ENCODE measurements at regions not wholly inside any gene's neighbourhood (a gene's known extent, or its start where the extent isn't known, plus 50 kb on each side); places are given as distances from the start of the nearest gene placed in this dataset.
A peak's percentile ranks its signal among the peaks of the same experiment; 100 is the strongest.

- H3F3A ChIP-seq (ENCODE audit: insufficient read depth) = no peaks in the 10 kb centered on the region
- no peaks in the 10 kb centered on the region for H3K36me3 ChIP-seq (ENCODE audit: low read depth)
- H2AFZ ChIP-seq = no peak overlapping the region
- H3K4me3 ChIP-seq = no peak overlapping the region
- no peaks in the 10 kb centered on the region for H4K20me1 ChIP-seq (ENCODE audit: insufficient read depth)
- no peak for TF ChIP-seq EZH2phosphoT487 (IDR thresholded peaks at IDR 0.05; ENCODE audit: insufficient read depth, low read depth)
- H3K79me2 ChIP-seq (ENCODE audit: insufficient read depth) = no peaks in the 10 kb centered on the region
- peaks cover 63% of the 10 kb centered on the region for H3K27me3 ChIP-seq (replicated peaks; ENCODE audit: insufficient read depth)
- no peak overlapping the region for H3K9ac ChIP-seq
- DNase-seq = no peak
- no peaks in the 10 kb centered on the region for H3K9me2 ChIP-seq (ENCODE audit: insufficient read depth)
- H3K4me2 ChIP-seq (ENCODE audit: unreplicated experiment) = no peak overlapping the region
- no peak overlapping the region for H3K27ac ChIP-seq
- WGBS, 2 experiments (ENCODE audit: low coverage in 1 of 2, low lambda C conversion rate in 2 of 2, missing lambda C conversion rate in 2 of 2) = 64 to 85% methylated on average over 1 of the region's 1 CpG
- no peaks in the 10 kb centered on the region for H3K9me3 ChIP-seq (ENCODE audit: low read depth)
- in situ Hi-C loops (cut with MboI) = loop anchor here (10.0 to 25.0 kb wide), 2 partner anchors 197 to 399 kb away; no protein-coding TSS in a partner anchor
- no peaks in the 10 kb centered on the region for H3K4me1 ChIP-seq (ENCODE audit: insufficient read depth)
Observed at GRCh38 chr5:171637811-171638210, 147.8 kb upstream of the SMIM23 start.

- Histone ChIP-seq H3K9me3 (ENCODE audit: low read depth) (no peaks in the 10 kb centered on the region), H3F3A (ENCODE audit: insufficient read depth) (no peaks in the 10 kb centered on the region), H4K20me1 (ENCODE audit: insufficient read depth) (no peaks in the 10 kb centered on the region), H2AFZ (no peak overlapping the region), H3K4me2 (ENCODE audit: unreplicated experiment) (no peak overlapping the region), H3K36me3 (ENCODE audit: low read depth) (no peaks in the 10 kb centered on the region), H3K9ac (no peak overlapping the region), H3K27me3 (replicated peaks; ENCODE audit: insufficient read depth) (peaks cover 63% of the 10 kb centered on the region), H3K4me1 (ENCODE audit: insufficient read depth) (no peaks in the 10 kb centered on the region), H3K27ac (no peak overlapping the region), H3K4me3 (no peak overlapping the region), H3K9me2 (ENCODE audit: insufficient read depth) (no peaks in the 10 kb centered on the region), H3K79me2 (ENCODE audit: insufficient read depth) (no peaks in the 10 kb centered on the region)
- in situ Hi-C loops (cut with MboI) = loop anchor here (10.0 to 25.0 kb wide), 2 partner anchors 196 to 398 kb away; no protein-coding TSS in a partner anchor
- no peak for DNase-seq
- WGBS, 2 experiments (ENCODE audit: low coverage in 1 of 2, low lambda C conversion rate in 2 of 2, missing lambda C conversion rate in 2 of 2) = 29 to 37% methylated on average over 4 of the region's 4 CpGs
- TF ChIP-seq EZH2phosphoT487 (IDR thresholded peaks at IDR 0.05; ENCODE audit: insufficient read depth, low read depth) (no peak), EZH2 (IDR thresholded peaks at IDR 0.05; ENCODE audit: insufficient read depth, poor library complexity, severe bottlenecking) (no peak)
Observed at GRCh38 chr5:171639205-171639621, 146.4 kb upstream of the SMIM23 start.

- Histone ChIP-seq H3K4me1 (ENCODE audit: insufficient read depth) (no peaks in the 10 kb centered on the region), H3K4me2 (ENCODE audit: unreplicated experiment) (no peak overlapping the region), H3K9me3 (ENCODE audit: low read depth) (no peaks in the 10 kb centered on the region), H3K4me3 (no peak overlapping the region), H3K36me3 (ENCODE audit: low read depth) (no peaks in the 10 kb centered on the region), H3K27me3 (replicated peaks; ENCODE audit: insufficient read depth) (peaks cover 61% of the 10 kb centered on the region), H3K79me2 (ENCODE audit: insufficient read depth) (no peaks in the 10 kb centered on the region), H2AFZ (no peak overlapping the region), H3K9ac (no peak overlapping the region), H3K9me2 (ENCODE audit: insufficient read depth) (no peaks in the 10 kb centered on the region), H3K27ac (no peak overlapping the region), H3F3A (ENCODE audit: insufficient read depth) (no peaks in the 10 kb centered on the region), H4K20me1 (ENCODE audit: insufficient read depth) (no peaks in the 10 kb centered on the region)
- TF ChIP-seq EZH2phosphoT487 (IDR thresholded peaks at IDR 0.05; ENCODE audit: insufficient read depth, low read depth) (no peak), EZH2 (IDR thresholded peaks at IDR 0.05; ENCODE audit: insufficient read depth, poor library complexity, severe bottlenecking) (no peak)
- whole genome bisulfite sequencing, 2 experiments (ENCODE audit: low coverage in 1 of 2, low lambda C conversion rate in 2 of 2, missing lambda C conversion rate in 2 of 2) = 22 to 30% methylated on average over 4 of the region's 4 CpGs
- DNase-seq = peak; percentile 14
- in situ Hi-C loops (cut with MboI) = loop anchor here (10.0 to 25.0 kb wide), 2 partner anchors 195 to 397 kb away; no protein-coding TSS in a partner anchor
Observed at GRCh38 chr5:171639966-171640365, 145.7 kb upstream of the SMIM23 start.

- no peaks in the 10 kb centered on the region for H3K79me2 ChIP-seq (ENCODE audit: insufficient read depth)
- TF ChIP-seq EZH2 (IDR thresholded peaks at IDR 0.05; ENCODE audit: insufficient read depth, poor library complexity, severe bottlenecking) = no peak
- TF ChIP-seq EZH2phosphoT487 (IDR thresholded peaks at IDR 0.05; ENCODE audit: insufficient read depth, low read depth) = no peak
- 8 to 11% methylated on average over 3 of the region's 3 CpGs for WGBS, 2 experiments (ENCODE audit: low coverage in 1 of 2, low lambda C conversion rate in 2 of 2, missing lambda C conversion rate in 2 of 2)
- no peak for DNase-seq
- H3F3A ChIP-seq (ENCODE audit: insufficient read depth) = no peaks in the 10 kb centered on the region
- no peaks in the 10 kb centered on the region for H3K9me3 ChIP-seq (ENCODE audit: low read depth)
- H3K27ac ChIP-seq = no peak overlapping the region
- H3K4me2 ChIP-seq (ENCODE audit: unreplicated experiment) = no peak overlapping the region
- H4K20me1 ChIP-seq (ENCODE audit: insufficient read depth) = no peaks in the 10 kb centered on the region
- peaks cover 61% of the 10 kb centered on the region for H3K27me3 ChIP-seq (replicated peaks; ENCODE audit: insufficient read depth)
- in situ Hi-C loops (cut with MboI) = loop anchor here (25.0 kb wide), 1 partner anchor 397 kb away; no protein-coding TSS in a partner anchor
- no peak overlapping the region for H3K9ac ChIP-seq
- H2AFZ ChIP-seq = no peak overlapping the region
- no peak overlapping the region for H3K4me3 ChIP-seq
- H3K36me3 ChIP-seq (ENCODE audit: low read depth) = no peaks in the 10 kb centered on the region
- no peaks in the 10 kb centered on the region for H3K9me2 ChIP-seq (ENCODE audit: insufficient read depth)
- no peaks in the 10 kb centered on the region for H3K4me1 ChIP-seq (ENCODE audit: insufficient read depth)
Observed at GRCh38 chr5:171640480-171640879, 145.1 kb upstream of the SMIM23 start.

GRCh38 chr5:171641891-171642290, 143.7 kb upstream of the SMIM23 start:
- Histone ChIP-seq H2AFZ (no peak overlapping the region), H3F3A (ENCODE audit: insufficient read depth) (no peaks in the 10 kb centered on the region), H3K27ac (no peak overlapping the region), H3K36me3 (ENCODE audit: low read depth) (no peaks in the 10 kb centered on the region), H3K4me2 (ENCODE audit: unreplicated experiment) (no peak overlapping the region), H3K4me3 (no peak overlapping the region), H4K20me1 (ENCODE audit: insufficient read depth) (no peaks in the 10 kb centered on the region), H3K27me3 (replicated peaks; ENCODE audit: insufficient read depth) (peaks cover 55% of the 10 kb centered on the region), H3K79me2 (ENCODE audit: insufficient read depth) (no peaks in the 10 kb centered on the region), H3K9me2 (ENCODE audit: insufficient read depth) (no peaks in the 10 kb centered on the region), H3K4me1 (ENCODE audit: insufficient read depth) (no peaks in the 10 kb centered on the region), H3K9ac (no peak overlapping the region), H3K9me3 (ENCODE audit: low read depth) (no peaks in the 10 kb centered on the region)
- no peak for DNase-seq
- no peak for TF ChIP-seq EZH2 (IDR thresholded peaks at IDR 0.05; ENCODE audit: insufficient read depth, poor library complexity, severe bottlenecking)
- TF ChIP-seq EZH2phosphoT487 (IDR thresholded peaks at IDR 0.05; ENCODE audit: insufficient read depth, low read depth) = no peak
- in situ Hi-C loops (cut with MboI) = loop anchor here (25.0 kb wide), 1 partner anchor 395 kb away; no protein-coding TSS in a partner anchor

All from GM23248 (cell line).